ENCODE measurements at regions not wholly inside any gene's neighbourhood (a gene's known extent, or its start where the extent isn't known, plus 50 kb on each side); places are given as distances from the start of the nearest gene placed in this dataset.
"Not testable (repeated sequence)": the region's sequence is repeated elsewhere in the genome, so short reads cannot be mapped to it uniquely, and the experiment has no call there.

- TF ChIP-seq CTCF (conservative IDR thresholded peaks at IDR 0.05; ENCODE audit: low read length); EZH2phosphoT487 (IDR thresholded peaks at IDR 0.05; ENCODE audit: borderline replicate concordance, low read depth, low read length): not testable (repeated sequence)
Observed at GRCh38 chr9:124144561-124145123, 113.1 kb upstream of the NEK6 start.

Data from OCI-LY7 (cell line).